GM12891 (cell line): ENCODE measurements at regions not wholly inside any gene's neighbourhood (a gene's known extent, or its start where the extent isn't known, plus 50 kb on each side); places are given as distances from the start of the nearest gene placed in this dataset.

Experiments used
- PAX5 ChIP-seq: IDR thresholded peaks from 2 replicates; pipeline ENCODE4 v1.6.1; 2011; ENCODE audit warnings: low read length, moderate library complexity, mild to moderate bottlenecking; ENCODE audit not compliant: insufficient read depth, severe bottlenecking
- POLR2A ChIP-seq: IDR thresholded peaks from 2 replicates; pipeline ENCODE4 v1.6.1; 2011; ENCODE audit warnings: low read depth, low read length, control low read depth
- POLR2AphosphoS5 ChIP-seq: IDR thresholded peaks from 2 replicates; pipeline ENCODE4 v1.6.1; 2011; ENCODE audit warnings: low read depth, low read length, control low read depth
- POU2F2 ChIP-seq: IDR thresholded peaks from 2 replicates; pipeline ENCODE4 v1.6.1; 2011; ENCODE audit warnings: low read depth, mild to moderate bottlenecking, control low read depth, low read length, moderate library complexity
- SPI1 ChIP-seq: IDR thresholded peaks from 2 replicates; pipeline ENCODE4 v1.6.1; 2011; ENCODE audit warnings: low read depth, low read length, control low read depth
- TAF1 ChIP-seq: IDR thresholded peaks from 2 replicates; pipeline ENCODE4 v1.6.1; 2011; ENCODE audit warnings: low read depth, low read length, control low read depth

DNA sequence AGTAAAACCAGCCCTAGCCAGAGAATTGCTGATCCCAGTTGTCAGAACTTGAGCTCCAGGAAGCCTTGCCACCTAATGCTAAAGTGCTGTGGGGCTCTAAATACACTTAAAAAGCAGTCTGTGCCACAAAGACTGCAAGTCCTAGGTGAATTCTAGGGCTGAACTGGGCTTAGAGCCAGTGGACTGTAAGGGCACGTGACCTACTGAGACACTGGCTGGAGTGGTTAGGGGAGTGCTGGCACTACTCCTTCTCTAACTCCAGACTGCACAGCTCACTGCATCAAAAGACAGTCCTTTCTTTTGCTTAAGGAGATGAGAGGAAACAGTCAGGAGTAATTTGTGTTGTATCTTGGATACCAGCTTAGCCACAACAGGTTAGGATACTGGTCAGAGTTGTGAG, 1240.2 kb downstream of the FAM133A start:
- TF ChIP-seq POLR2AphosphoS5 (no peak), POLR2A (no peak), TAF1 (no peak), PAX5 (no peak), SPI1 (no peak), POU2F2 (no peak)
